Embryonic facial prominence (tissue), 1 donor: ENCODE measurements at regions not wholly inside any gene's neighbourhood (a gene's known extent, or its start where the extent isn't known, plus 50 kb on each side); places are given as distances from the start of the nearest gene placed in this dataset.

ENCODE experiments used
- DNase-seq: peaks from one replicate; pipeline ENCODE4 v3.0.0-alpha.2; 2016; ENCODE audit errors: extremely low spot score

- DNase-seq: no peak
These were observed 393.5 kb downstream of the NOVA1 start for GRCh38 chr14:26204366-26204727.

DNA sequence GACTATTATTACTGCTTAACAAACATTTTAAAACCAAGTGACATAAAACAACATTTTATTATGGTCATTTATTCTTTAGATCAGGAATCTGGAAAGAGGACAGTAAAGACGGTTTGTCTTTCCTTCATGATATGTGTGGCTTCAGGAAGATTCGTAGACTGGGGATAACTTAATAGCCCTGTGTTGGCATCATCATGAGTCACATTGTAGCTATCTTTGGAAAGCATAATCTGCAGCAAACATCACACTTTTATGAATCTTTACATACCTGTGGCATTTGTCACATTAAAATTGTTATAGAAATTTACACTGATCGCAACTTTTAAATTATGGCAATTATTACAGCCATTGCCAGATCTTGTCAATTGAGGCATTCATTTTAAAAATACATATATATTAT, 397.1 kb downstream of the NOVA1 start:
- DNase-seq: no peak

GRCh38 chr14:26199590-26200370, 398.1 kb downstream of the NOVA1 start:
- peak; percentile 45 for DNase-seq

GRCh38 chr14:26199096-26199495, 398.7 kb downstream of the NOVA1 start:
- DNase-seq: no peak

DNA sequence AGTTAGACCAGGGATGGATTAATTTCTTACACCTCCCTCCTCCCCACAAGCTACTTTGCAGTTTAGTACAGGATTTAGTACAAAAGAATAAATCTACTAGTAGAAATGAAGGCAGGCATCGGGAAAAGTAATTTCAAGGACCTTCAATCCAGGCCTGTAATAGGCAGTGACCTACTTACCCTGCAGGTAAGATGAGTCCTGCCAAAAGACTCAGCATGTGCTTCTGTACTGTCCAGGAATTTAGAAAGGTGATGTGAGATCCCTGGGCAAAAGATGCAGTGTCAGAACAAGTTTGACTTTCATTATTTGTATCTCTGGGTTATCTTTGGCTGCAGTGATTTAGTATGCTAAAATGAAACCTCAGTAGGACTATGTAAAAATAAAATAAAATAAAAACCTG, 403.0 kb downstream of the NOVA1 start:
- no peak for DNase-seq

- DNase-seq: no peak
These were observed 406.2 kb downstream of the NOVA1 start for GRCh38 chr14:26191671-26192070.

GRCh38 chr14:26191123-26191522, 406.7 kb downstream of the NOVA1 start:
- DNase-seq: no peak

DNA sequence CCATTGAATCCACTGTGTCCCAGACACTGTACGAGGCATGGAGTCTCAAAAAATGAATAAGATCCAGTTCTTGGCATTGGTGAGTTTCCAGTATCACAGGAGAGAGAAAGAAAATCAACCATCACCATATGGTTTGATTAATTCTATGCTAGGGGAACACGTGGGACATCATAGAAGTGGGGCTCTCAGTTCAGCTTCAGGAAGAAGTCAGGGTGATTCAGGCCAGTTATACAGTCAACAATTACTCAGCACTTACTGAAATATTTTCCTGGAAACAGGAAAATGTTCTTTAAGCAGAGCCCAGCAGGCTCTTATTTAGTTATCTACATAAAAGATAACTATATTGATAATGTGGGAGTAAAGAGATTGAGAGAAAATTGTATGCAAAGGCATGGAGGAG, 407.2 kb downstream of the NOVA1 start:
- DNase-seq: no peak

- DNase-seq: no peak
These were observed 409.7 kb downstream of the NOVA1 start for GRCh38 chr14:26187996-26188620.

- no peak for DNase-seq
These were observed 417.6 kb downstream of the NOVA1 start for GRCh38 chr14:26180221-26180620.

DNA sequence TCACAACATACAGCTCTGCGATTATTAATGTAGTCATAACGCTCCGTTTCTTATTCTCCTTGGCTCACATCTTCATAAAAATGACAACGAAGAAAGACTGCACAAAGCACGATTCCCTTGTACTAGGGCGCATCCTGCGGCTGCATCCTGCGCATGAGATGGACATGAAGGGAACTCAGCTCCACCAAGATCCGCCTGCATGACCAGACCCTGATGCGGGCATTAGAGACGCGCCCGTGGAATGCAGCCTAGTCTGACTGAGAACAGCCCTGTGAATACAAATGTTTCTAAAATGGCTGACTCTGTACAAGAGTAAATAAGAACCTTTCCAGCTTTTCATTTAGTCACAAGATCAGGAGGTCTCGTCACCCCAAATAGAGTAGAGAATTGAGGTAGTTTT, 422.2 kb downstream of the NOVA1 start:
- DNase-seq: no peak

- DNase-seq: no peak
These were observed 423.4 kb downstream of the NOVA1 start for GRCh38 chr14:26174395-26174794.

DNA sequence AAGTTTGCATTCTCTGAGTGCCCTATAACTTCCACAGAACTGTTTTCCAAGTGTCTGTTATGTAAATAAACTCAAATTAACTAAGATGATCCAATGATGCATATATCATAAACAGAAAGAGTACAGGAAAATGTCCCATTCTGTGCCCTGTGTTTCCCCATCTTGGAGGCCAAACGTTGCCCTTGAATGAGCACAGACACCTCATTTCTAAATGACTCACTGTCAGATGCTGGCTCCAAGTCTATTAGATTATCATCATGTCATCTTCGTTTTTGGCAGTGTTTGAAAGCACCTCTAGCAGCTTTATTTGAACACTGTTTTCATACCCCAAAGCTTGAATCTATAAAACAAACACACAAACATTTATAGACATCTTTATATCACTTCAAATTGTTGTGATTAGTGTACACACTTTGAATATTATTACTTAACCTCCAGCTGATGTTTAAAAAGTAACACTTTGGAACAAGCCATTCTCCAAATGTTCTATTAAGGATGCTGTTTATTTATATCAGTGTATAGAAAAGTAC, 424.2 kb downstream of the NOVA1 start:
- DNase-seq: no peak

- no peak for DNase-seq
These were observed 425.4 kb downstream of the NOVA1 start for GRCh38 chr14:26172396-26172795.

GRCh38 chr14:26170885-26171284, 426.9 kb downstream of the NOVA1 start:
- no peak for DNase-seq

DNA sequence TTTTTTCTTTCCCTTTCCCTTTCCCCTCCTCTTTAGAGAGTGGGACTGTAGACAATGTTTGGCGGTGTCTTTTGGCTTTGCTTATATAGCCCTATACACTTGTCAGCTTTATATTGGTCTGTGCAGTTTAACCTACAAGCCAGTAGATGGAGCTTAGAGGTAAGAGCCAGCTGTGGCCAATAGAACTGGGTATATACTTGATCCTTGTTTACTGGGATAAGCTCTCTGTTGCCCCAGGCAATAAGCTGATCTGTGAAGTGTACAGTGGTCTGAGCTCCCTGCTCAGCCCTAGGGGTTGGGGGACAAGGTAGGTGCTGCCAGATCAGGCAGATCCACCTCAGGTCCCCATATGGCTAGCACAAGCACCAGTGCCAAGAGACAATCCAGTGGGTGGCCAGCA, 434.1 kb downstream of the NOVA1 start:
- no peak for DNase-seq

GRCh38 chr14:26157517-26157916, 440.3 kb downstream of the NOVA1 start:
- DNase-seq: no peak

GRCh38 chr14:26143057-26143456, 454.8 kb downstream of the NOVA1 start:
- no peak for DNase-seq

GRCh38 chr14:26138764-26139445, 458.9 kb downstream of the NOVA1 start:
- DNase-seq: no peak

DNA sequence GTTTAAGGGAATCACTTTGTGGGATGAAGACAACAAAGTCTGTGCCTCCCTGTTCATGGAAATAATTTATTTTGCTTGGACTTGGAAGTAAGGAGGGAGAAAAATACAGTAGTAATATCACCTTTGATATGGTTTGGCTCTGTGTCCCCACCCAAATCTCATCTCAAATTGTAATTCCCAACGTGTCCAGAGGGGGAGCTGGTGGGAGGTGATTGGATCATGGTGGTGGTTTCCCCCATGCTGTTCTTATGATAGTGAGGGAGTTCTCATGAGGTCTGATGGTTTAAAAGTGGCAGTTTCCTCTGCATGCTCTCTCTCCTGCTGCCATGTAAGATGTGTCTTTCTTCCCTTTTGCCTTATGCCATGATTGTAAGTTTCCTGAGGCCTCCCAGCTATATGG, 460.7 kb downstream of the NOVA1 start:
- no peak for DNase-seq

DNA sequence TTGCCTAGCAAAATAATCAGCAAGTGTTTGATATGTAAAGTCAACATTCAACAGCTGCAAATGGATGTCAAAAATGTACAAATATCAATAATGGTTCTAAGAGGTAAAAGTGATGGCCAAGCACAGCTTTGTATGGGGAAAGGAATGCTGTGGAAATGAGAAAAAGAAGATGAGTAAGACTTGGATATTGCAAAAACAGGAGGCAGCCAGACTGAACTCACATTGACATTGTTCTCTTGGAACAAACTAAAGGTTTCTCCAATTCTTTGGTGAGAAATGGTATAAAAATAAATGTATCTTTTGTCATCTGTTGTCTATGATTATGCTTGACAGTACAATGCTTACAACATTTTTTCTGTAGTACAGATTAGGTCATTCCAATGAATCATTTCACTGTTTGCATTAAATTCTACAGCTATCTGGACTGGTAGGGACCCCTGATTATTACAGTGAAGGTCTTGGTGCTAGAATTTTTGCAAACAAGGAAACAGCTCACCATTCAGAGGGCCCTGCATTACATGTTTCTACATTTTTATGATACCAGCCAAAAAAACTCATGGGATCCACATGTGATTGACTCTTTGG, 465.7 kb downstream of the NOVA1 start:
- DNase-seq: no peak

GRCh38 chr14:26130690-26131089, 467.1 kb downstream of the NOVA1 start:
- no peak for DNase-seq
